ENCODE measurements at regions not wholly inside any gene's neighbourhood (a gene's known extent, or its start where the extent isn't known, plus 50 kb on each side); places are given as distances from the start of the nearest gene placed in this dataset.

DNA sequence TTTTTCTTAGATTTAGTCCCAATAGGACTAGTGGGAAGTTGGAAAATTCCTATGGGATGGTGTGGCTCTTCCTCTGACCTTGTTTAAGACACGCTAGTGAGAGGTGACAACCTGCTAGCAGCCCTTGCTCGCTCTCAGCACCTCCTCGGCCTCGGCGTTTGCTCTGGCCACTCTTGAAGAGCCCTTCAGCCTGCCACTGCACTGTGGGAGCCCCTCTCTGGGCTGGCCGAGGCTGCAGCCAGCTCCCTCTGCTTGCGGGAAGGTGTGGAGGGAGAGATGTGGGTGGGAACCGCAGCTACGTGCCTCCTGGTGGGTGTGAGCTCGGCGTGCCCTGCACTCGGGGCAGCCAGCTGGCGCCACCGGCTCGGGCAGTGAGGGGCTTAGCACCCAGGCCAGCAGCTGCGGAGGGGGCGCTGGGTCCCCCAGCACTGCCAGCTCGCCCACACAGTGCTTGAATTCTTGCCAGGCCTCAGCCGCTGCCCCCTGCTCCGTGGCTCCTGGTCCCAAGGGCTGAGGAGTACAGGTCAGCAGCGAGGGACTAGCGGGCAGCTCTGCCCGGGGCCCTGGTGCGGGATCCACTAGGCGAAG, 254.5 kb upstream of the ANKRD55 start:
- no peak for DNase-seq (ENCODE audit: low read depth)

DNA sequence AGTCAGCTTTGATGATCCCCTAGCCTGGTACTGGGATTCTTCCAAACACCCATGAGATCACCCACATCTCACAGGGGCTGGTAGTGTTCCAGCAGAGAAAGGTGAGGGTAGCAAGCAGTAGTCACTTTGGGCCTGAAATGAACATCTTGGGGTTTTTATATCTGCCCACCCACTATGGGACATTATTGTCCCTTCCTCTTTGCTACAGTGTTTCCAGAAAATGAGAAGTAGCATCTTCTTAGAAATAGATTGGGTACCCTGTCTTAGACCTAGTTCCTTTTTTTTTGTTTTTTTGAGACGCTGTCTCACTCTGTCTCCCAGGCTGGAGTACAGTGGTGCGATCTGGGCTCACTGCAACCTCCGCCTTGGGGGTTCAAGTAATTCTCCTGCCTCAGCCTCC, 249.2 kb upstream of the ANKRD55 start:
- DNase-seq (ENCODE audit: low read depth), result no peak

DNA sequence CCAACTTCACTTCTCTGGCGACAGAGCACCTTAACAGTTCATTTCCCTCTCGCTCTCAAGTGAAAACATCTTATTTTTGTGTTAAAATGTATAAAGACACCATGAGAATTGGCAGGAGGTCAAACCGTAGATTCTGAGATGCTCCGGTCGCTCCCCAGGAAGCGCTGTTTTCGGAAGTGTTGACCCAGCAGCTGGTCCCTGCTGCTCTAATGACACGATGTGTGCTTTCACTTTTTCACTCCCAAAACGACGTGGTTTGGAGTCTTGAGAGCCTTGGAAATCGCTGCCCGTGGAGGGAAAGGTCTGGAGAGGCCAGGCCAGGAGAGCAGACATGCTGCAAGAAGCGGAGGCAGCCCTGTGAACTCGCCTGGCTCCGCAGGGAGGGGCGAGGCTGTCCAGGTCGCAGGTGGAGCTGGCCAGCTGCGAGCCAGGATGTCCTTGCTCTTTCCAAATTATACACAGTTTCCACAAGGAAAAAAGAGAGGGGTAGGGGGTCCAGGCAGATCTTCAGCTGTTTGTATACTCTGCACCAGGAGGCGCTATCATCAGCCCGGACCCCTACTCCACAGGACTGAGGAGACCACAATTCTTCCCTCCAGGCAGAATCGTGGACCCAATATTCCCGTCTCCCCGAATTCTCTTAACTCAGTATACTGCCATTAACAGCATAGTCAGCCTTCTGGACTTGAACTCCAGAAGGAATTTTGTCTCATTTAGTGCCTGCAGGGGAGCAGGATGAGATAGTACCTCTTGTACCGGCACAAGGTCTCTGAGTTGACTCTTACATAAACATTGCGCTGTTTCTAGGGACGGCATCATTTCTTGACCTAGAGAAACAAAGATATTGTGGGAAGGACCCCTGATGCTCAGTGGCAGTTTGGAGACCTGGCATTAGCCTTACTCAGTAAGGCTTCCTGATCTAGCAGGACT, 248.6 kb upstream of the ANKRD55 start:
- DNase-seq (ENCODE audit: low read depth), result peak; percentile 33

DNA sequence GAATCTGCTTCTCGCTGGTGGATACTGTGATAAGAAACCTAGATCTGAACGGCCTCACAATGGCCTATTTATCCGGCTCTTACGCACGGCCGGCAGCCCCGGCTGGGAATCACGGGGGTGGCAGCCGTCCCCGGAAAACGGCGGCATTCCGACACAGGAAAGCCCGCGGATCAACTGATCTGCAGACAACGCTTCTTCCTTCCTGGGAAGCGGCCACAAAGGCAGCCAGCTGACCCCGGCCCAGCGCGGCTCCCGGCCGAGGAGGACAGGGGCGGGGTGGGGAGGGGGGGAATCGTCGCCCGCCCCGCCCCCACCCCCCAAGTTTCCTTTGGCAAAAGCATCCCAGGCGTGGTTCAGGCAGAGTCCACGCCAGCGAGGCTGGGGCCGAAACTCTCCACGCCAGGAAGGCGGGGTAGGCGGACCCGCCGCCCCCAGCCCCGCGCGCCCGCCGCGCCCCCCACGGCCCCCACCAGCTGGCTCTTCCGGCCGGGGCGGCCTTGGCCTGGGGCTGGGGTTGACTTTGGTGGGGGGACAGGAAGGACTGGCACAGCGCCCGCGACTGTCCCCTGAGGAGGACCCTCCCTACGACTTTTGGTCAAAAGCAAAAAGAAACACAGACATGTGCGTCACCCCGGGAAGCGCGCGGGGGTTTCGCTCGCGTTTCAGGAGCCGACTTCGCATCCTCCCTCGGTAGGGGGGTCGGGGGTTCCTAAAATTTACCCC, 247.7 kb upstream of the ANKRD55 start:
- DNase-seq (ENCODE audit: low read depth), result peak; percentile 59

DNA sequence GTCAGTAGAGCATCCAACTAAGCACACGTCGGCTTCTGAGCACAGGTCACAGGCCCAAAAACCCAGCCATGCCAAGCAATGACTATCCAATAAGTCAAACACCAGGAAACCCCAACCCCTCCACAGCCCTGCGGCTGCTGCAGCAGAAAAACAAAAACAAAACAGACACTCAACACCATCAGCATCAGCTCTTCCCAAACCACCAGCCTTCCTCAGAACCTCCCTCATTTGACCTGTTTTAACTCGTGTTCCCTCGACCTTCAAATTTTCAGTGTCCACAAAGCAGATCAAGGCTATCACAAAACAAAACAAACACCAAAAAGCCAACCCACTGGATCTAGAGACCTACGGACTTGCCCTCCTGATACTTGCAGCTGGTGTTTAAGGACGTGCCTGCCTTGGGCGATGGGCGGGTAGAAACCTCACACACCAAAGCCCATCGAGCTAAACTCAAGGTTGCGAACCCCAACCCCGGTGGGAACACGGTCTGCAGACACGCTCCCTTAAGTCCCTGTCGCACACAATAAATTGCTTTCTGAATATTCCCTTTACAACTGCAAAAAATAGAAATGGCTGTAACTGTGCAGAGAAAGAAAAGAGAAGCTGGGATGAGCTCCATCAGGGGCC, 247.1 kb upstream of the ANKRD55 start:
- no peak for DNase-seq (ENCODE audit: low read depth)

DNA sequence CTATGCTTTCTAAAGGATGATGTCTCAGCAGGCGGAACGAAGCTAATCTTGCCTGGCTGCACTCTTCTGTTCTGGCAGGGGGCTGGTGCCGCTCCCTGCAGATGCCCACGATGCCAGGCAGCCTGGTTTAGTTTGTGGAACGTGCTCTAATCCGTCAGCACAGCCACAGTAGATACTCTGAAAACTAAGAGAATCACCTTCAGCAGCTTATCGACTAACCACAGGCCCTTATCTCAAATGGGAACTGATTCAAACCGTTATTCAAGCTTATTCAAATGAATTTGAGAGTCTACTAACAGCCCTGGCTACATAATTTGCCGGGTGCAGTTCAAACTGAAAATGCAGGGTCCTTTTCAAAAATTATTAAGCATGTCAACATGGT, 246.6 kb upstream of the ANKRD55 start:
- no peak for DNase-seq (ENCODE audit: low read depth)

DNA sequence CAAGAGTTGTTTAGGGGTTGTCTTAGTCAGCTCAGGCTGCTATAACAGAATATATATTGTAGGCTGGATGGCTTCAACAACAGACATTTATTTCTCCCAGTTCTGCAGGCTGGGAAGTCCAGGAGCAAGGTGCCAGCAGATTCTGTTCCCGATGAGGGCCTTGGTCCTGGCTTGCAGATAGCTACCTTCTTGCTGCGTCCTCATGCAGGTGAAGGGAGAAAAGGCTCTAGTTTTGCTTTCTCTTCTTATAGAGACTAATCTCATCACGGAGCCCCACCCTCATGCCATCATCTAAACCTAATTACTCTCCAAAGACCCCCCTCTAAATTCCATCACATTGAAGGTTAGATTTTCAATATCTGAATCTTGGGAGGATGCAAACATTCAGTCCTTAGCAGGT, 246.0 kb upstream of the ANKRD55 start:
- DNase-seq (ENCODE audit: low read depth), result no peak

DNA sequence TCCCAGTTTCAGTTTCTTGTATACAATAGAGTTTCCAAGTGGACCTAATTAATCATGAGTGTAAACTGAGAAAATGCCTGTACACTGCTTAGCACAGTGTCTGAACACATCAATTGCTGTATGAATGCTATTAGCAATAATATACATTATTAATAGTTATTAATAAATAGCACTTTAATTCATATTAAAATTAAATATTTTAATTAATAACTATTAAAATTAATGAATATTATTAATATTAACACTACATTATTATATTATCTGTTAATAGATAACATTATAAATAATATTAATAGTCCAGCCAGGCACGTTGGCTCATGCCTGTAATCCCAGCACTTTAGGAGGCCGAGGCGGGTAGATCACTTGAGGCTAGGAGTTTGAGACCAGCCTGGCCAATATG, 244.9 kb upstream of the ANKRD55 start:
- DNase-seq (ENCODE audit: low read depth), result no peak

DNA sequence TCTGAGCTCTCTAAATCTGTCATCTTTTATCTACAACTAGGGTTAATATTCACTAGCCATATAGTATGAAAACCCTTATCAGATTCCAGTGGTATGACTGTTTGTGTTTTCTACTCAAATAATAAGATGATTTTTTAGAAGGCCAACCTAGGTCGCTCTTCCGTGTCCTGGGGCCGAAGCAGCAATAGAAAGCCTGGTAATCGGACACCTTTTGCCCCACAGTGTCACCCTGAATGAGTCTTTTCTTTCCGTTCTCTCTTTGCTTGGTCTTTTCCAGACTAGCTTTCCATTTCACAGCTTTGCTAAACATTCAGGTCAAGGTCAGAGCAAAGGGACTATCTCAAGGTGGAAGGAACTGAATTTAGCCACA, 243.3 kb upstream of the ANKRD55 start:
- DNase-seq (ENCODE audit: low read depth), result no peak

DNA sequence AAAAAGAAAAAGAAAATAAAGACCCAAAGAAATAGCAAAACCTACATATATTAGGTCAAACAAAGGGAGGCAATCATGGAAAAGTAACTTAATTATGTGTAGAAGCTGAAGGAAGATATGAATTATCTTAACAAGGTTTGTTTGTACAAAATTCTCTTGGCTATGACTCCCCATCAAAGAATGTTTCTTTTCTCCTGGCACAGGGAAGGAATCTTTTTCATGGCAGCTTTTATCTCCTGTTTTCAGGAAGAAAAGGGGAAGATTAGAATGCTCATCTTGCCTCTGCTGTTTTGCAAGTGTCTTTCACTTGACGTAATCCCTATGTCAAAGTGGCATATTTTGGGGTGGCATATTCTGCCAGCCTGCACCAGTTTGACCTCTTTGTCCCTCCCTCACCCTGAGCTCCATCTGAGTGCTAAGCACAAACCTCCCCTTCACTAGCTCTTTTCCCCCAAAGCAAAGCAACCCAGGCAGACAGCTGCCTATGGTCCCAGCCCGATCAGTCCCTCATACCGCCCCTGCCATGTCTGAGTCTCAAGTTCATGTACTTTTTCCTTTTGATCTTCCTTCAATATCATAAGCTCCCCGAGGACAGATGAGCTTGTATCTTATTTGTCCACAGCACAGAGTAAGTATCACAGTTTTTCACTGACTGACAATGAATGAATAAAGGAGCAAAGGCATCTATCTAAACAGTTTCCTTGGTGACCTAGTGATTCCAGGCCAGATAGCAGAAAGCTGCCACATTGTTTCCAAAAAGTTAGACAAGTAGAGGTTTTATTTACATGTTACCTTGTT, 242.8 kb upstream of the ANKRD55 start:
- DNase-seq (ENCODE audit: low read depth), result no peak

DNA sequence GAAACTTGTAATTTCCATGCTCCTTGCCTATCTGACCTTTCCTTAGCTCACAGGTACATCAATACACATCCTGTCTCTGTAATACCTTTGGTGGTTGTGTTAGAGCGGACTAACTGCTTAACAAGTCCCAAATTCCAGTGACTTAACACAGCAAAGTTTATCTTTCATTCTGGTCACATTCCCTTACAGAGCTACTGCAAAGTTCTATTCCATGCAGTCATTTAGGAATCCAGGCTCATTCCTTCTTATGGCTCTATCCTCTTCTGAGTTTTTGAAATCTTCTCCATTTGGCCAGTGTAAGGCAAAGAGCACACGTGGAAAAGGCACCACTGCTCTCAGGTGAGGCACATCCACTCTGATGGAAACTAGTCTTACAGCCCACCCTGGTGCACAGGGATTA, 238.6 kb upstream of the ANKRD55 start:
- no peak for DNase-seq (ENCODE audit: low read depth)

DNA sequence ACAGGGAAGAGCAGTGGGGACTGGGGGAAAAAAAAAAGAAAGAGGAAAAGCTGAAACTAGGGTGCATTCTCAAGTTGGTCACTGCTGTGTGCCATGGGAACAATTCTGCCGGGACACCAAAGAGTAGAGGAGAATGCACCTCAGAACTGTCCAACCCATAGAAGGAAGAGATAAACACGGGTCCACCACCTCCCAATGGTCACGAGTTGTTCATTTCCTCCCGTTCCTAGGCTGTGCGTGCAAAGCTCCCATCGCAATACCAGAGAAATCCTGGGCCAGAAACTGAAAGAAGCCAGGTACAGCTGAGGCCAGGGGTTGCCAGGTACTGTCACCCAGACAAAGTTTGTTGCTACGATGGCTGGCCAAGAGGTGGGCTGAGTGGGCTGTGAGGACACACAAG, 236.9 kb upstream of the ANKRD55 start:
- DNase-seq (ENCODE audit: low read depth), result no peak

DNA sequence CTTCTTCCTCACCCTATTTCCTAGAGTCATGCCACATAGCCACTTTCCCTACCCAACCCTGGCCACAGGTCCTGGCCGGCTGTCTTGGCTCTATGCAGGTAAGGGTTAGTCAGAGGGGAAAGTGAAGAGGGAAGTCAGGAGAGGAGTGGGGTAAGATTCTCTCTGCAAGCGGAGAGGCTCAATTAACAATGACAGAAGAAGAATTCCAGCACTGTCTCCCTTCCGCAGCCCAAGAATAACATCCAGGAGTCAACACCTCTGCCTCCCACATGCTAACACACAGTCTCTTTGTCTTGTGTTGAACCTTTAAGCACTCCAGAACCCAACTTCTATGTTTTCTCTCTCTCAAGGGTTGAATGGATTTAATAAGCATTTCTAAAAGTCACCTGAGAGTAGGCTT, 235.1 kb upstream of the ANKRD55 start:
- no peak for DNase-seq (ENCODE audit: low read depth)

DNA sequence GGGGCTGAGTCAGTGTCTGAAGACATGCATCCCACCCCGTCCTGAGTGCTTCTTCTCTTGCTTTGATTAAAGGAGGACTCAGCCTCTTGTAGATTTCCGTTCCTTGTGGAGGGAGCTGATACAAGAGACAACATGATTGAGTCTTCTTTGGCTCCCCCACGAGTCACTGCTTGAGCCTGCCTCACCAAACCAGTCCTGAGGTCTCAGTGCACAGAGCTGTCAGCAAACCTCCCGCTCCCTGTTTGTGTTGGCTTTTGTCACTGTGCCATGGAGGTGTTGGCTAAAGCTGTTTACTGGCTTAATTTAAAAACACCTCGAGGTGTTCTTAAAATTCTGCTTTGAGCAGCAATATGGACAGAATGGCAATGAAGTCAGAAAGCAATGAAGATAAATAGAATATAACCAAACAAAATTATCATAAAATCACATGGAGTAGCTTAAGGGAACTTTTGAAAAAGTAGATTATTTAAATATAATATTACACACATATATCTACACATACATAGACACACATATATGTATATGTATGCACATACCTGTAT, 234.1 kb upstream of the ANKRD55 start:
- no peak for DNase-seq (ENCODE audit: low read depth)

DNA sequence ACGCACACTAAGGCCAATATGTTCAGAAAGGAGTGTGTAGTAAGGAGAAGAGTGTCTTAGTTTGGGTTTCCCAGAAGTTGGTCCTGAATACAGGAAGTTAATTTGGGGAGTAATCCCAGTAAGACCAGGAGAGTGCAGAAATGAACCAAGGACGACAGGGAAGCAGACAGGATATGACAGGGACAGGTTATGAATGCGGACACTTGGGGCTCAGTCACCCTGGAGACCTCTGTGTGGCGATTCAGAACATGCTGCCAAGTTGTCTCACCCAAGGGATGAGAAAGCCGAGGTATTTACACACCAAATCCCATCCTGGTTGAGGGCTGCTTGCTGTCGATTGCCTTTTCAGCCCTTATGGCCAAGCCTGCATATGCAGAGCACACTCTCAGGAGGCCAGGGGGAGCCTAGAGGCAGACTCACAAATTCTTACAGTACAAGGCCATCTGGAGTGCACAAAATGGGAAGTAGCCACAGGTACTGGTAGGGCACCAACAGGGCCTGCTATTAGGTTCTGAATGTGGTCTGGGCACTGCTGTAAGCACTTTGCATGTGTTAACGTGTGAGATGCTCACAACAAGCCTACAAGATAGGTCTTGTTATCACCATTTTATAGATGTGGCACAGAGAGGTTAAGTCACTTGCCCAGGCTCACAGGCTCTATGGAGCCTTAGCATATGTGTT, 233.1 kb upstream of the ANKRD55 start:
- no peak for DNase-seq (ENCODE audit: low read depth)

DNA sequence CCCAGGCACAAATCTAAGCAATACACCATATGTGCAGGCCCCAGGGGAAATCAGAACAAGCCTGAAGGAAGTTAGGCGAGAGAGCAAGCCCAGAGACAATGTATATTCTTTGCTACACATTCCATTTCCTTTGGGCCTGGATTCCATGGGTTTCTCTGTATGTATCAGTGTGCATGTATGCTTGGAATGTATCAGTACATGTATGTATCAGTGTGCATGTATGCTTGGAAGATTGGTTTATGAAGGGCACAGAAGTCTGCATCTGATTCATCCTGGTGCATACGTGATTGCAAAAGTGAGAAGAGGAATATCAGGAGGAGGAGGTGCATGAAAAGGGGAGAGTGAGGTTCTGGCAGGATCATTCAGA, 232.6 kb upstream of the ANKRD55 start:
- DNase-seq (ENCODE audit: low read depth), result no peak

DNA sequence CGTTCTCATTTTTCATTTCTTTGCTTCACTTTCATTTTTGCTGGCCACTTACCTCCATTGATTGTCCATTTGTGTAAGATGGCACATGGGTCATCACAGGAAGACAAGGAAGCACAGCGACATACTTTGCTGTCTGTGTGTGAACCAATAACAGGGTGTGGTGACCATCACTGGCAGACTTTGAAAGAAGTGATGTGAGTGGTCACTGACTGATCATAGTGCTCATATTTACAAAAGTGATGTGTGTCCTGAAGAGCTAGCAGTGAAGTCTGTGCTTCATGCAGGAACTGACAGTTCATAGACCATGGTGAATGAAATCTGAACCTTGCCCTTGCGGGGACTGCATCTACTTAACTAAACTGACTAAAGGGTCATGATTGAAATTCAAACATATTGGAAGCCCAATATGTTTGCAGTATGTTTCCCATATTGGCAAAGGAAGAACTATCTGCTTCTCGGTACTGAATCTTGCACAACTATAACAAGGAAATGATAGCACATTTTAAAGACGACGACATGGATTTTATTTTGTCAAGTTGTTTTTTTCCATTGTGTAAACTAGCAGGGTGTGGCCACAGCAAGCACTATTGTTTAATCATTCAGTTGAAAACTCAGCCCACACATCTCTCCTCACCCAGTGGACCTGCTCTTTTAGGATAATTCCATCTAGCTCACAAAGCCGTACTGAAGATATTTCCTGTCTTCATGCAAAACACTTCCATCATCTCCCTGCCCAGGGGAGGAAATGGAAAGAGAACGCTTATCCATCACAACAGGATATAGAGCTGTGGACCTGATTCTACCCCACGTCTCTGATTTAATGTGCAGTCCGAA, 232.0 kb upstream of the ANKRD55 start:
- no peak for DNase-seq (ENCODE audit: low read depth)

DNA sequence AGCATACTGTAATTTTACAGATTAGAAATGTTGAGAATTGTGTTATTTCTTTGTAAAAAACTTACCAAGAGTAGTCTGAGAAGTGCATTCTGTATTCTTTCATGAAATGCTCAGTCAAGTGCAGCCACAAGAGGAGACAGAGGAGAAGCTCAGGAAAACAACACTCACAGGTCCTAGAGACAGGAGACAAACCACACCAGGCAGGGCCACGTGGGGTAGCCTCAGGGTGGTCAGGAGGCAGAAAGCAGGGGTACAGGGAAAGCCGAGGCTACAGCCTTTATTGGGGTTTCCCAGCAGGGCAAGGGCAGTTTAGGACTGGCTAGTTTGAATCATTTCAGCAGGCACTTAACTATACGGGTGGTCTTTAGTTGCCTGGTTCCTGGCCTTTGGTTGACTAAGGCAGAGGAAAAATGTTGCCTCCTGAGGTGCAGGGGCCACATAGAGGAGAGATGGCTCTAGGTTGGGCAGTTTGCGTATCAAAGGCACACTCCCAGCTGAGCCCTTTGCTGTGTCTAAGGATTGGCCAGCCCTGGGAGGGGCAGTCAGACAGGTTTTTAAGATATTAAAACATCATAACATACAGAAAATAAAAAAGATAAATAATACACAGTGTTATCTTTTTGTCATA, 230.9 kb upstream of the ANKRD55 start:
- no peak for DNase-seq (ENCODE audit: low read depth)

DNA sequence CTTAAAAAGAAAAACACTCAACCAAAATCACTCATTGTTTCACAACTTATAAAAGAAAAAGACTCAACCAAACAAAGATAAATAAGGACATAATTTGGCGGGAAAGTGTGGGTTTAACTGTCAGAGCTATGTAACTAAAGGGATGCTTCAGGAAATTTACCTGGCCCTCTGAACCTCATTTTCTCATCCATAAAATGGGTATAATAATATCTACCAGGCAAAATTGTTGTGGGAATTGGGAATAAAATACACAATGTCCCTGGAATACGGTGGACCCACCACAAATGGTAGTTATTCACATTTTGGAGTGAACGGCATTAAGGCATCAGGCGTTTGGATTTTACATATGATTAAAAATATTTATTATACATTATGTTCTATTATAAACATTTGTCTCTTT, 228.5 kb upstream of the ANKRD55 start:
- DNase-seq (ENCODE audit: low read depth), result no peak

All from Daoy (cell line).